ENCODE measurements at regions not wholly inside any gene's neighbourhood (a gene's known extent, or its start where the extent isn't known, plus 50 kb on each side); places are given as distances from the start of the nearest gene placed in this dataset.

DNA sequence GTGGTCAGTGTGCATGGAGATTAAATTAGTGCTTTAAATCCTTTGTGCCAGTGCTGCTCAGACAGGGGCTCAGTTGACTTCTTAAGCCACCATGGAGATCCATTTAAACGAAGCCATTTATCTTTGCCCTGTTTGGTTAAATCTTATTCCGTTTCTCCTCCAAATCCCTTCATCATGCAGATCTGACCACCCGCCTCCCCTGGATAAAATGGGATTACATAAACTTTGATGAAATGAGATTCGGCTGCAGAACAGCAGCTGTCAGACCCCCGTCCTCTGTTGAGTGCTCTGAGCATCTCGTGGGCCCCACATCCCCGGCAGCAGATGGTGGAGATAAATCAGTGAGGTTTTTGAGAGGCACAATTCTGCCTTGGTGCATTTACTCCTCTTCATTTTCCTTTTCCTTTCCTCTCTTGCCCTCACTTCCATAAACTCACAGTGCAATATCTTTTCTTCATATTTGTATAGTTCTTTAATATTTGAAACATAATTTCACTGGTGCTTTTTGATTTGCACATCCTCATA is 84.4 kb upstream of the TWIST2 start:
- no peak overlapping the region for H2AFZ ChIP-seq (ENCODE audit: insufficient read depth, low read depth, low read length, poor library complexity, severe bottlenecking)
- TF ChIP-seq EZH2 (IDR thresholded peaks at IDR 0.05; ENCODE audit: borderline replicate concordance, insufficient read depth, low read depth, low read length, poor library complexity, severe bottlenecking) = no peak
- no peak for TF ChIP-seq CTCF (IDR thresholded peaks at IDR 0.05)
- H3K27me3 ChIP-seq (replicated peaks in 1 of 4; ENCODE audit: control extremely low read depth in 1 of 4, control insufficient read depth in 3 of 4, insufficient read depth in 4 of 4, low read length in 3 of 4) = no peaks in the 10 kb centered on the region
- no peaks in the 10 kb centered on the region for H3K79me2 ChIP-seq (ENCODE audit: control insufficient read depth, insufficient read depth, low read length)
- no peak overlapping the region for H3K4me3 ChIP-seq (ENCODE audit: control extremely low read depth in 1 of 5, extremely low read depth in 1 of 5, insufficient read depth in 1 of 5, low read depth in 2 of 5, low read length in 4 of 5)
- no peaks in the 10 kb centered on the region for H3K4me1 ChIP-seq (ENCODE audit: control insufficient read depth in 2 of 2, insufficient read depth in 2 of 2, low read length in 2 of 2)
- H4K20me1 ChIP-seq (ENCODE audit: control insufficient read depth, insufficient read depth, low read length, poor library complexity, severe bottlenecking) = no peaks in the 10 kb centered on the region
- intact Hi-C loops (cut with micrococcal nuclease) = no loop called here
- no peak overlapping the region for H3K4me3 Mint-ChIP-seq
- CTCF ChIA-PET = no interaction called here
- H3K27ac ChIP-seq (ENCODE audit: low read length in 2 of 2) = no peak overlapping the region
- WGBS (ENCODE audit: insufficient coverage) = 90% methylated on average over 2 of the region's 7 CpGs
- POLR2A ChIA-PET = no interaction called here
- H3K9me3 Mint-ChIP-seq (ENCODE audit: insufficient read depth) = no peaks in the 10 kb centered on the region
- no peaks in the 10 kb centered on the region for H3K9me3 ChIP-seq (ENCODE audit: control extremely low read depth in 1 of 3, control insufficient read depth in 2 of 3, insufficient read depth in 1 of 3, low read length in 2 of 3)
- no peak for ATAC-seq (ENCODE audit: low read depth)
- DNase-seq = no peak
- no peaks in the 10 kb centered on the region for H3K4me1 Mint-ChIP-seq
- H3K27ac Mint-ChIP-seq = no peak overlapping the region
- no peaks in the 10 kb centered on the region for H3K36me3 ChIP-seq (replicated peaks in 1 of 2; ENCODE audit: control extremely low read depth in 1 of 2, control insufficient read depth in 1 of 2, extremely low read depth in 1 of 2, insufficient read depth in 2 of 2, low read length in 1 of 2)
- H3K9ac ChIP-seq (ENCODE audit: low read length) = no peak overlapping the region
- H3K4me2 ChIP-seq (replicated peaks; ENCODE audit: low read depth, low read length, poor library complexity, severe bottlenecking) = no peak overlapping the region
- peaks cover 16% of the 10 kb centered on the region for H3K27me3 Mint-ChIP-seq

DNA sequence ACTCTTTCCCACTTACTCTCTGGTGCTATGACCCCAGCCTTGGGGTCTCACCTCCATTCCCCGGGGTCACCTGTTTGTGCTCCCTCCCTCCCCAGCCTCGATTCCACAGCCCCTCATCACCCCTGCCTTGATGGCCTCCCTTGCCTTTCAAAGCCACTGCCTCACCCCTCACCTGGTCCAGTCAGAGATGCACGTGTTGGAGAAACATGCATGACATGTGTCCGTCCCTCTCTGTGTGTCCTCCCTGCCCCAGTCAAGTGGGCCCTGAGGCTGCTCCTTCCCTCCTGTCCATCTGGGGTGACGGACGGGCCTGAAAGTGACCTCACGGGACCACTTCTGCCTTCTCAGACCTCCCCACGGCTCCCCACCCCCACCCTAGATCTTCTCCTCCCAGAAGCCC is 82.3 kb upstream of the TWIST2 start:
- ChIA-PET CTCF (no interaction called here), POLR2A (no interaction called here)
- DNase-seq (no peak), ATAC-seq (ENCODE audit: low read depth) (no peak)
- Histone ChIP-seq H3K27ac (ENCODE audit: low read length in 2 of 2) (no peak overlapping the region), H3K27me3 (replicated peaks in 1 of 4; ENCODE audit: control extremely low read depth in 1 of 4, control insufficient read depth in 3 of 4, insufficient read depth in 4 of 4, low read length in 3 of 4) (no peaks in the 10 kb centered on the region), H3K9me3 (ENCODE audit: control extremely low read depth in 1 of 3, control insufficient read depth in 2 of 3, insufficient read depth in 1 of 3, low read length in 2 of 3) (no peaks in the 10 kb centered on the region), H3K4me1 (ENCODE audit: control insufficient read depth in 2 of 2, insufficient read depth in 2 of 2, low read length in 2 of 2) (no peaks in the 10 kb centered on the region), H3K36me3 (replicated peaks in 1 of 2; ENCODE audit: control extremely low read depth in 1 of 2, control insufficient read depth in 1 of 2, extremely low read depth in 1 of 2, insufficient read depth in 2 of 2, low read length in 1 of 2) (no peaks in the 10 kb centered on the region), H4K20me1 (ENCODE audit: control insufficient read depth, insufficient read depth, low read length, poor library complexity, severe bottlenecking) (no peaks in the 10 kb centered on the region), H3K4me2 (replicated peaks; ENCODE audit: low read depth, low read length, poor library complexity, severe bottlenecking) (no peak overlapping the region), H3K4me3 (ENCODE audit: control extremely low read depth in 1 of 5, extremely low read depth in 1 of 5, insufficient read depth in 1 of 5, low read depth in 2 of 5, low read length in 4 of 5) (no peak overlapping the region), H3K79me2 (ENCODE audit: control insufficient read depth, insufficient read depth, low read length) (no peaks in the 10 kb centered on the region), H2AFZ (ENCODE audit: insufficient read depth, low read depth, low read length, poor library complexity, severe bottlenecking) (no peak overlapping the region), H3K9ac (ENCODE audit: low read length) (no peak overlapping the region)
- intact Hi-C loops (cut with micrococcal nuclease) = no loop called here
- no peak overlapping the region for H3K27ac Mint-ChIP-seq
- peaks cover 1% of the 10 kb centered on the region for H3K9me3 Mint-ChIP-seq (ENCODE audit: insufficient read depth)
- H3K4me3 Mint-ChIP-seq = no peak overlapping the region
- TF ChIP-seq CTCF (IDR thresholded peaks at IDR 0.05) (no peak), EZH2 (IDR thresholded peaks at IDR 0.05; ENCODE audit: borderline replicate concordance, insufficient read depth, low read depth, low read length, poor library complexity, severe bottlenecking) (no peak)
- H3K4me1 Mint-ChIP-seq = no peaks in the 10 kb centered on the region
- WGBS (ENCODE audit: insufficient coverage) = 76% methylated on average over 6 of the region's 8 CpGs
- H3K27me3 Mint-ChIP-seq = peaks cover 29% of the 10 kb centered on the region

Data from B cell (primary cell).